NB4 (cell line): ENCODE measurements at regions not wholly inside any gene's neighbourhood (a gene's known extent, or its start where the extent isn't known, plus 50 kb on each side); places are given as distances from the start of the nearest gene placed in this dataset.

Experiments
- DNase-seq: peaks from one replicate; pipeline ENCODE4 v3.0.0; 2010; ENCODE audit warnings: low read depth
- H3K4me3 ChIP-seq: one replicate; pipeline ENCODE4 v1.5.1; 2011; ENCODE audit warnings: mild to moderate bottlenecking, low read depth, low read length, moderate library complexity
- MAX ChIP-seq: IDR thresholded peaks from 2 replicates; pipeline ENCODE4 v1.6.1; 2011; ENCODE audit warnings: low read depth, low read length
- MYC ChIP-seq: IDR thresholded peaks from 2 replicates; pipeline ENCODE4 v1.6.1; 2011; ENCODE audit warnings: low read depth, low read length
- POLR2A ChIP-seq: IDR thresholded peaks from 2 replicates; pipeline ENCODE4 v1.6.1; 2011; ENCODE audit warnings: mild to moderate bottlenecking; ENCODE audit not compliant: insufficient read length; ENCODE audit errors: extremely low read depth
- TF ChIP-seq, protein P1 (sequence below): IDR thresholded peaks from one replicate; pipeline ENCODE4 v1.5.1; 2012; ENCODE audit warnings: low read depth, low read length

DNA sequence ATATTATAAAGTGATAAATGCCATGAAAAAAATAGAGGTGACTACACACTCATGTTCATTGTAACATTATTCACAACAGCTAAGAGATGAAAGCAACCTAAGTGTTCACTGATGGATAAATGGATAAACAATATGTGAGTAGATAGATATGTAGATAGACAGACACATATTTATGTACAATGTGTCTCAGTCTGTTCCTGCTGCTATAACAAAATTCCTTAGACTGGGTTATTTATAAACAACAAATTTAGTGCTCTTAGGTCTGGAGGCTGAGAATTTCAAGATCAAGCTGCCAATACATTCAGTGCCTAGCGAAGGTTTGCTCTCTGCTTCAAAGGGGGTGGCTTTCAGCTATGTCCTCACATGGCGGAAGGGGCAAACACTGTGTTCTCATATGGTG is 312.5 kb downstream of the ZNF621 start:
- TF ChIP-seq MAX (no peak), POLR2A (no peak), MYC (no peak)
- TF ChIP-seq, protein P1, sequence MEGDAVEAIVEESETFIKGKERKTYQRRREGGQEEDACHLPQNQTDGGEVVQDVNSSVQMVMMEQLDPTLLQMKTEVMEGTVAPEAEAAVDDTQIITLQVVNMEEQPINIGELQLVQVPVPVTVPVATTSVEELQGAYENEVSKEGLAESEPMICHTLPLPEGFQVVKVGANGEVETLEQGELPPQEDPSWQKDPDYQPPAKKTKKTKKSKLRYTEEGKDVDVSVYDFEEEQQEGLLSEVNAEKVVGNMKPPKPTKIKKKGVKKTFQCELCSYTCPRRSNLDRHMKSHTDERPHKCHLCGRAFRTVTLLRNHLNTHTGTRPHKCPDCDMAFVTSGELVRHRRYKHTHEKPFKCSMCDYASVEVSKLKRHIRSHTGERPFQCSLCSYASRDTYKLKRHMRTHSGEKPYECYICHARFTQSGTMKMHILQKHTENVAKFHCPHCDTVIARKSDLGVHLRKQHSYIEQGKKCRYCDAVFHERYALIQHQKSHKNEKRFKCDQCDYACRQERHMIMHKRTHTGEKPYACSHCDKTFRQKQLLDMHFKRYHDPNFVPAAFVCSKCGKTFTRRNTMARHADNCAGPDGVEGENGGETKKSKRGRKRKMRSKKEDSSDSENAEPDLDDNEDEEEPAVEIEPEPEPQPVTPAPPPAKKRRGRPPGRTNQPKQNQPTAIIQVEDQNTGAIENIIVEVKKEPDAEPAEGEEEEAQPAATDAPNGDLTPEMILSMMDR: no peak

GRCh38 chr3:40841131-40841530 is 316.4 kb downstream of the ZNF621 start:
- DNase-seq: no peak
- TF ChIP-seq MYC: no peak
- TF ChIP-seq, protein P1: no peak
- no peak for TF ChIP-seq MAX
- no peak for TF ChIP-seq POLR2A

More for the DNA sequence above, 312.5 kb downstream of the ZNF621 start:
- no peak for DNase-seq
- no peak overlapping the region for H3K4me3 ChIP-seq

DNA sequence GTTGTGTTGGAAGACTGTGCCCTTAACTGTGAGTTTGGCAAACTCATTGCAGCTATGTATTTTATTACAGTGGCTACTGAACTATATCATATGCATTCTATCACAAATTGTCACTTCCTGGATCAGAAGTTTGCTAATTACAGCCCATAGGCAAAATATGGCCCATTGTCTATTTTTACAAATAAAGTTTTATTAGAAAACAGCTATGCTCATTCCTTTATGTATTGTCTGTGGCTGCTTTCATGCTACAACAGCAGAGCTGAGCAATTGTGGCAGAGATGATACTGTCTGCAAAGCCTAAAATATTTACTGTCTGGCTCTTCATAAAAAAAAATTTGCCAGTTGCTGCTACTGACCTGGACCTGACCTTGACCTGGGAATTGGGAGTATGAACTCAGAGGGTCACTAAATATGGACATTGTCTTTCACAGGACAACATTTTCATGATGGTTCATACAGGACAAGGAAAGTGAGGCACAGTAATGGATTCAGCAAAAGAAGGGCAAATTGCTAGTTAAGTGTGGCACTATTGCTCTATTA is 316.9 kb downstream of the ZNF621 start:
- H3K4me3 ChIP-seq: no peak overlapping the region
- no peak for TF ChIP-seq MYC
- TF ChIP-seq POLR2A: no peak
- TF ChIP-seq, protein P1: no peak
- no peak for TF ChIP-seq MAX
- no peak for DNase-seq

More at GRCh38 chr3:40841131-40841530, 316.4 kb downstream of the ZNF621 start:
- no peak overlapping the region for H3K4me3 ChIP-seq

DNA sequence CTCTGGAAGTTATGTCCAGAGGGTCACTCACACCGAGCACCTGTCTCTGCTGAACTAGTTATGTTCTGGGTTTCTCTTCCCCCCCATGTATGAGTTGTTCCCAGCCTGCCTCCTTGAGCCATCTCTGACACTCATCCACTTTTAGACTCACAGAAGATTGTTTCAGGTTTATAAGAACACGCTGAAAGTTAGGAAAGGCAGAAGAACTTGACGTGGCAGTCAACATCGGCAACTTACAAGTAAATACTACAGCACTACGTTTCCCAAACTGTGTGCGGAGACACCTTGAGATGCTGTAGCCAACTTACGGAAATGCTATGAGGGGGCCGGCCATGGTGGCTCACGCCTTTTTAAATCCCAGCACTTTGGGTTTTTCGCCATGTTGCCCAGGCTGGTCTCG is 318.0 kb downstream of the ZNF621 start:
- no peak for DNase-seq
- TF ChIP-seq MYC: no peak
- no peak for TF ChIP-seq POLR2A
- TF ChIP-seq, protein P1: no peak
- TF ChIP-seq MAX: no peak
- H3K4me3 ChIP-seq: no peak overlapping the region

GRCh38 chr3:40843208-40843624 is 318.5 kb downstream of the ZNF621 start:
- DNase-seq: no peak
- no peak overlapping the region for H3K4me3 ChIP-seq
- no peak for TF ChIP-seq MYC

DNA sequence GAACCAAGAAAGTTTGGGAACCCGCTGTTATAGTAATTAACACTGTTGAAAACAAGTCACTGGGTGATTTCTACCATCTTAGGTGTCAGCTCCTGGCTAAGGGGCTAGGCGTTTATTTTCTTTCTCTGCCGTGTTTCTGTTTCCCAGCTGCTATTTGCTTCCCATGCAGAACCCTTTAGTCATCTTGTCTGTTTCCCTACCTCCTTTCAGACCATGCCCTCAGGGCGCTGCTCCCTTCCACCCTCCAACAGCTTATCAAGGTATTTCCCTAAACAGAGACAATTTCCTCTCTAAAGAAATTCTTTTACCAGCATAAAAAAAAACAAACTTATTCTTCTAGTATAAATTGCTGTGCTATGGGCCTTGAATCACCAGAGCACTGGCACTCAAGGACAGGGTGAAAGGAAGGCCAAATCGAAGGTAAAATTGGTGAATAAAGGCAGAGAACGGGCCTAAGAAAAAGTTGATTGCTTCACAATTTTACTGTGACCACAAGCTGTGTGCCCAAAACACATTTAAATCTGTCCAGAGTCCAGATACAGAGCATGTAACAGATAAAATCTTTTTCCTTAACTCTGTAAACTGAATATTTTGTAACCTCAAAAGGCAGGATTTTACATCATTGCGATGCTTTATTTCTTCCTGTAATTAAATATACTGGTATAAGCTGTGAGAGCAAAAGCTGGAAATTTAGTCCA is 319.2 kb downstream of the ZNF621 start:
- no peak for TF ChIP-seq MYC
- no peak for TF ChIP-seq MAX
- TF ChIP-seq, protein P1: no peak
- no peak for TF ChIP-seq POLR2A
- DNase-seq: no peak
- no peak overlapping the region for H3K4me3 ChIP-seq
